Fibroblast of the aortic adventitia (primary cell): ENCODE measurements at regions not wholly inside any gene's neighbourhood (a gene's known extent, or its start where the extent isn't known, plus 50 kb on each side); places are given as distances from the start of the nearest gene placed in this dataset.
A peak's percentile ranks its signal among the peaks of the same experiment; 100 is the strongest.
"Not testable (repeated sequence)": the region's sequence is repeated elsewhere in the genome, so short reads cannot be mapped to it uniquely, and the experiment has no call there.

Experiments
- DNase-seq: peaks from one replicate; pipeline ENCODE4 v3.0.0-alpha.2; 2010; ENCODE audit warnings: low read depth
- H3K4me3 ChIP-seq: 2 replicates; pipeline ENCODE4 v1.5.1; 2011; ENCODE audit warnings: low read depth, mild to moderate bottlenecking, control low read depth, low read length, moderate library complexity
- TF ChIP-seq, protein P1 (sequence below): IDR thresholded peaks from 2 replicates; pipeline ENCODE4 v1.5.1; 2011; ENCODE audit warnings: mild to moderate bottlenecking, low read length, control low read depth, inconsistent platforms; ENCODE audit not compliant: insufficient read depth

DNA sequence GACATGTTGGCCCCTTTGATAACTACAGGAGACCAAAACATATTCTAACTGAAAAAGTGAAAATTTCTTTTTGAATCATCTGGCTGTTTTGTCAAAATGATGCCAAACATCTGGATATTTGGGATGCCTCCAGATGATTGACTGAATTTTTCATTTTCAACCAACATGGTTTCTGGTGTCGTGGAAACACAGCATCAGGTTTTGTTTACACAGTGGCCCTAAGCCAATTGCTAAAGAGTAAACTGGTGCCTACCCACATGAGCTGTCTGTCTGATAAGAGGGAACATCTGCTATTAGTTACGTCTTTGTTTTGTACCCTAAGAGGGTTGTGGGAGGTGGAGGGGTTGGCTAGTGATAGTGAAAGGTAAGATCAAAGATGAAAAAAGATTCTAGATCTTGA, 204.8 kb downstream of the KCNK2 start:
- TF ChIP-seq, protein P1, sequence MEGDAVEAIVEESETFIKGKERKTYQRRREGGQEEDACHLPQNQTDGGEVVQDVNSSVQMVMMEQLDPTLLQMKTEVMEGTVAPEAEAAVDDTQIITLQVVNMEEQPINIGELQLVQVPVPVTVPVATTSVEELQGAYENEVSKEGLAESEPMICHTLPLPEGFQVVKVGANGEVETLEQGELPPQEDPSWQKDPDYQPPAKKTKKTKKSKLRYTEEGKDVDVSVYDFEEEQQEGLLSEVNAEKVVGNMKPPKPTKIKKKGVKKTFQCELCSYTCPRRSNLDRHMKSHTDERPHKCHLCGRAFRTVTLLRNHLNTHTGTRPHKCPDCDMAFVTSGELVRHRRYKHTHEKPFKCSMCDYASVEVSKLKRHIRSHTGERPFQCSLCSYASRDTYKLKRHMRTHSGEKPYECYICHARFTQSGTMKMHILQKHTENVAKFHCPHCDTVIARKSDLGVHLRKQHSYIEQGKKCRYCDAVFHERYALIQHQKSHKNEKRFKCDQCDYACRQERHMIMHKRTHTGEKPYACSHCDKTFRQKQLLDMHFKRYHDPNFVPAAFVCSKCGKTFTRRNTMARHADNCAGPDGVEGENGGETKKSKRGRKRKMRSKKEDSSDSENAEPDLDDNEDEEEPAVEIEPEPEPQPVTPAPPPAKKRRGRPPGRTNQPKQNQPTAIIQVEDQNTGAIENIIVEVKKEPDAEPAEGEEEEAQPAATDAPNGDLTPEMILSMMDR: no peak
- peak; percentile 32 for DNase-seq

GRCh38 chr1:215290018-215290417, 207.5 kb downstream of the KCNK2 start:
- no peak for DNase-seq
- TF ChIP-seq, protein P1: no peak
- no peak overlapping the region for H3K4me3 ChIP-seq

More for the DNA sequence above, 204.8 kb downstream of the KCNK2 start:
- no peak overlapping the region for H3K4me3 ChIP-seq

- TF ChIP-seq, protein P1: no peak
- peak; percentile 15 for DNase-seq
Measured at GRCh38 chr1:215292932-215293331, 210.4 kb downstream of the KCNK2 start.

DNA sequence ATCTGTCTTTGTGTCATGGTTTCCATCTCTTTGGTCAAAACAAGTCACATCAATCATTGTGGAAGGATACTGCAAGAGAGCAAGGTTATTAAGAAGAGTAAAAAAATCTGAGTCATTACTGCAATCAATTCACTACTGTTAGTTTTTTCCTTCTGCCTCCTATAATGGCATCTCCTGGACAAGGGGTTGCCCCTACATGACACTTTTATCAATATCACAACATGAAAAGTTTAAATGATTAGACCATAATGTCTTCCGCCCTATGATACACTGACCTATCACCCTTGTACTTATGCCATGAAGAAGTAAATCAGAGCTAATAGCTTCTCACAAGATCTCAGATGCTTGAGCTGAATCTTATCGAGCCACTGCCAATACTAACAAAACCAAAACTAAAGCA, 223.9 kb downstream of the KCNK2 start:
- TF ChIP-seq, protein P1: no peak
- no peak overlapping the region for H3K4me3 ChIP-seq
- no peak for DNase-seq

More at GRCh38 chr1:215292932-215293331, 210.4 kb downstream of the KCNK2 start:
- no peak overlapping the region for H3K4me3 ChIP-seq

- TF ChIP-seq, protein P1: no peak
Measured at GRCh38 chr1:215321802-215322201, 239.3 kb downstream of the KCNK2 start.

GRCh38 chr1:215323992-215324391, 241.5 kb downstream of the KCNK2 start:
- not testable (repeated sequence) for DNase-seq

More at GRCh38 chr1:215321802-215322201, 239.3 kb downstream of the KCNK2 start:
- no peak for DNase-seq
- no peak overlapping the region for H3K4me3 ChIP-seq

GRCh38 chr1:215330426-215330825, 236.7 kb upstream of the KCTD3 start:
- TF ChIP-seq, protein P1: no peak
- H3K4me3 ChIP-seq: no peak overlapping the region
- no peak for DNase-seq

More at GRCh38 chr1:215323992-215324391, 241.5 kb downstream of the KCNK2 start:
- H3K4me3 ChIP-seq: not testable (repeated sequence)
